ENCODE measurements at regions not wholly inside any gene's neighbourhood (a gene's known extent, or its start where the extent isn't known, plus 50 kb on each side); places are given as distances from the start of the nearest gene placed in this dataset.

DNA sequence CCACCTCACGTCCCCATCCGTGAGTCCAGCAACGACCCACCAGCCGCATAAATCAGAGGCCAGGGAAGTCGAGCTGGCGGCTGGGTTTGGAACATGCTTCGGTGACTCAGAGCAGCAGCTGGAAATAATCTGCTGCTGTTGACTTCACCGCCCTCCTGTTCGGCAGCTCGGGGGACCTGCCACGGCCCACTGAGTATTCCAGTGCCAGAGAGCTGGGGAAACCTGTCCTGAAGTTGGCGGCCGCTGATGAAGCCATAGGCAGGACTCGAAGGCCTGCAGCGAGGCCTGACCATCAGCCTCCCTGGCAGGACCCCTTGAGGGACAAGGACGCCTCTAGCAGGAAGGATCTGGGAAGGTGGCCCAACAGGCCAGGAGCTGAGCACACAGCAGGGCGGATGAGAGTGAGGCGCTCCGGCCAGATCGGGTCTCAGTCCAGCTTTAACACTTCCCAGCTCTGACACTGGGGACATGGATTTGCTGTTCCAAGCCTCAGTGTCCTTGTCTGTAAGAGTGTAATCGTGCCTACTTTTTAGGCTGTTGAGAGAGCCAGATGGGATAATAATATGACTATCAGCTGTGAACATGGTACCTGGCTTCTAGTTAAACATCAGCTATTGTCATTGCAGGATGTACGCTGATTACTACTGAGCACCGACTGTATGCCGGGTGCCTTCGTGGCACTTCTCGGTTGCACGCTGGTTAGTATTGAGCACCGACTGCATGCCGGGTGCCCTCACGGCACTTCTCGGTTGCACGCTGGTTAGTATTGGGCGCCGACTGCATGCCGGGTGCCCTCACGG is 50.4 kb upstream of the CIBAR2 start:
- peak; percentile 79 for DNase-seq (ENCODE audit: low read depth)

DNA sequence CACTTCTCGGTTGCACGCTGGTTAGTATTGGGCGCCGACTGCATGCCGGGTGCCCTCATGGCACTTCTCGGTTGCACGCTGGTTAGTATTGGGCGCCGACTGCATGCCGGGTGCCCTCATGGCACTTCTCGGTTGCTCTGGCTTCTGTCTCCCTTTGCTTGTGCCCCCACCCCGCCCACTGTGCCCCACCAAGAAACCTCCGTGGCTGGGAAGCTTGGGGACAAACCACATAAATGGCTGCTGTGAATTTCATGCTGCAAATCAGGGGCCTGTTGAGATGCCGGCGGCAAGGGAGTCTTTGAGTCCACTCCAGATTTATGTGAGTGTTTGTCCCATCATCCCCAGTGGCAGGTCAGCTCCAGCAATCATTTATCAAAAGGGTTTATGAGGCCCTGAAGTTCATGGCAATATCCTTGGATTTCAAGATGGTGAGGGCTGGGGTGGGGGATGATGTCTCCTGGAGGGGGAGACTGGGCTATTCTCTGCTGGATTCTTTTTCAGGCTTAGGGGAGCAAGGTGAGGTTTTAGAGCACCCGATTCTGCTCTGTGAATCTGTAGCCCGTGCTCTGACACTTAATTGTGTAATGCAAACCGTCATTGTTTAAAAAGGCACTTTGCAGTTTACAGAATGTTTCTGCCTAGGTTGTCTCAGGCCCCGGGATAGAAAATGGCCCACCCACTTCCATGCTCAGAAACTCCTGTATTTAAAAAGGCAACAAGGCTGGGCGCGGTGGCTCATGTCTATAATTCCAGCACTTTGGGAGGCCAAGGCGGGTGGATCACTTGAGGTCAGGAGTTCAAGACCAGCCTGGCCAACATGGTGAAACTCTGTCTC is 51.2 kb upstream of the CIBAR2 start:
- DNase-seq (ENCODE audit: low read depth), result no peak

DNA sequence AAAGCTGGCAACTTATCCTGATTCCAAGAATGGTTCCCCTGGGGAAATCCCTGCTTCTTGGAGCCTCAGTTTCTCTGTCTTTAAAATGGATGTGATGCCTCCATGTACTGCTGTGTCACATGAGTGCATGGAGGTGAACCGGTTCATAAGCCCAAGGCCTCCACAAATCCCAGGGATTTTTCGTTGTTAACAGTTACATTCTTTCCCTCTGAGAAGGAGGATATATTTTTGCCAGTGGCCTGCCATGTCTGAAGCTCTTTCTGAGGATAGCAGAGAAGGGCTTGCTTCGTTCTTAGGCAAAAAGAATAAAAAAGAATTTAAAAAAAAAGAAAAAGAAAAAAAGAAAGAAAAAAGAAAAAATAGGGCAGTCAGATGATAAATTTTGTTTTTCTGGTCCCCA is 52.2 kb upstream of the CIBAR2 start:
- no peak for DNase-seq (ENCODE audit: low read depth)

DNA sequence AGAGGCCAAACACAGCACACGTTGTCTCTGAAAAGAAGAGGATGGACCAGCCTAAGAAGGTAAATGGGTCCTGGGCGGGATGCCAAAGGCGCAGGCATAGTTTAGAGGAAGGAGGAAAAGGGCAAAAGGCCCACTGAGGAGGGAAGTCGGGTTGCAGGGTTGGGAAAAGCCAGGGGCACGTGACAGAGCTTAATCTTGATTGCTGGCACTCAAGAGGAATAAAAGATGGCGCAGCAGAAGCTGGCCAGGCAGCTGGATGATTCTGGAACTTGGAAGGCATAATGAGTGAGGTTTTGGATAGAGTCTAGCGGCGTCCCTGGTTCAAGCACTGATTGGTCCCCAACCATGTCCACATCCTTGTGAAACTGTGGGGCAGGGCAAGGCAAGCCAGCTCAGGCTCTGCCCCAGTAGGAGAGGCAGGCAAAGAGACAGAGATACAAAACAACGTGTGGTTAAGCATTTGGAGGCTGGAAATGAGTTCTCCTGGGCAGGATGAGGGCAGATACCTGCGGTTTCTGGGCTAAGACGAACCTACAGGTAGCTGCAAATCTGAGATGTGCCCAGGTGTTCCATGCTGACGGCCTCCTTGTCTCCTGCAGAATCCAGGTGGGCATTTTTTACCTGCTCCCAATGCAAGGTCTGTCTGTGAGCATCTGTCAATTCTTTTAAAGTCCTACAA is 52.7 kb upstream of the CIBAR2 start:
- no peak for DNase-seq (ENCODE audit: low read depth)

DNA sequence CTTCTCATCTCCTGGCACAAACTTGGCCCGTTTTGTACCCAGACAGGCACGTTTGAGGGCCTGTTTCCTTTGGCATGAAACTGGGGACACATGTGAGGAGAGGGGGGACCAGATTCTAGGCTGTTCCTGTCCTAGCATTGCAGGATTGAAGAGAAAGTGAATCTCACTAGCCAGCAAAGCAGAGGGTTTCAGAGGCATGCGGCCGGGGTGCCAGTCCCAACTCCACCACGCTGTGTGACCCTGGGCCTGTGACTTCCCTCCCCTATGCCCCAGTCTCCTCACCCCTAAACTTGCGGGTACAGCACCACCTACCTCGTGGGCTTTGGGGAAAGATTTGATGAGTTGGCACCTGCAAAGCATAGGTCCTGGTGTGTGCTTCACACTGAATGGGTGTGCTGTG is 53.5 kb upstream of the CIBAR2 start:
- DNase-seq (ENCODE audit: low read depth), result no peak

DNA sequence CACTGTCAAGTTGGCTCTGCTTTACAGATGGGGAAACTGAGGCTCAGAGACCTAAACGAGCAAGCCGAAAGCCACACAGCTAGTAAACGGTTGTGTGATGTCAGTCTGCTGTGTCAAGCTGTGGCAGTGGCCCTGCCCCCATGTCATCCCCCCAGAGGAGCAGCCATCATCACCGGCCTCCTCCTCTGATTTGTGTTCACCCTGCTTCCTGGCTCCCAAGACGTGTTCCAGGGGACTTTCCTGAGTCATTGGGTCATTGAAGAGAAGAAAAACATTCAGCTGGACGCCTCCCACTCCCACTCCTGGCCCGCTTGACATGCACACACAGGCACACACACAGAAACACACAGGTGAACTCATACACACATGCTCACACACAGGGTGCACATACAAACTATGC is 54.0 kb upstream of the CIBAR2 start:
- no peak for DNase-seq (ENCODE audit: low read depth)

DNA sequence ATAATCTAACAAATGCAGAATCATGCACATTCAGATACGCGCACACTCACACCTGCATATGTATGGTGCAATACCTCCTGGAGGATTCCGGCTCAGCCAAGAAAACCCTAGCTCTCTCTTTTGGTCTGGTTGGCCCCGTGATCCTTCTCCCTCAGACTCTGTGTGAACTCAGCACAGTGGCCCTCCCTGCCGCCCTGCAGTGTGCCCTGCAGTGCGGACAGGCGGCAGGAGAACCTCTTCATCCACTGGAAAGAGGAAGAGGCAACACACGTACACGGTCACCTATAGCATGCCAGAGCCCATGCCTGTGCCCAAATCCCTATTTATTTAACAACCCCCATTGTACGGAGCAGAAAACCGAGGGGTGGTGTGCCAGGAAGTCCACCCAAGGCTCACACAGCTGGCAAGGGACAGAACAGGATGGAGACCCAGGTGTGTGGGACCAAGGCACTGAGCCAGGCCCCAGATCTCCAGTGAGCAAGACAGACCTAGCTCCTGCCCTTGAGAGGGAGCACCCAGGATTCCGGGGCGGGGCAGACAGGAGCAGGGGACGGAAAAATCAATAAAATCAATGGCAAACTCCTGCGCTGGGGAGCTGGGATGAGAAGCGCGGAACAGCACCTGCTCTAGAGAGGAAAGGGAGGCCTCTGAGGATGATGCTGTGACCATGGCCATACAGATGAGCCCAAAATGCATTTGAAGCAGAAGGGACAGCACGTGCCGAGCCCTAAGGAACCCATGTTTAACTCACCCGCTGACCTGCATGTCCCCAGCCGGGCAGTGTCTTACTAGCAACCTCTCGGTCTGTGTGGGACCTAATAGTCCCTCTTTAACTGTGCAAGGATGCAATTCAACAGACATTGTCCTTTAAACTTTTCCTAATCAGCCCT is 54.7 kb upstream of the CIBAR2 start:
- no peak for DNase-seq (ENCODE audit: low read depth)

DNA sequence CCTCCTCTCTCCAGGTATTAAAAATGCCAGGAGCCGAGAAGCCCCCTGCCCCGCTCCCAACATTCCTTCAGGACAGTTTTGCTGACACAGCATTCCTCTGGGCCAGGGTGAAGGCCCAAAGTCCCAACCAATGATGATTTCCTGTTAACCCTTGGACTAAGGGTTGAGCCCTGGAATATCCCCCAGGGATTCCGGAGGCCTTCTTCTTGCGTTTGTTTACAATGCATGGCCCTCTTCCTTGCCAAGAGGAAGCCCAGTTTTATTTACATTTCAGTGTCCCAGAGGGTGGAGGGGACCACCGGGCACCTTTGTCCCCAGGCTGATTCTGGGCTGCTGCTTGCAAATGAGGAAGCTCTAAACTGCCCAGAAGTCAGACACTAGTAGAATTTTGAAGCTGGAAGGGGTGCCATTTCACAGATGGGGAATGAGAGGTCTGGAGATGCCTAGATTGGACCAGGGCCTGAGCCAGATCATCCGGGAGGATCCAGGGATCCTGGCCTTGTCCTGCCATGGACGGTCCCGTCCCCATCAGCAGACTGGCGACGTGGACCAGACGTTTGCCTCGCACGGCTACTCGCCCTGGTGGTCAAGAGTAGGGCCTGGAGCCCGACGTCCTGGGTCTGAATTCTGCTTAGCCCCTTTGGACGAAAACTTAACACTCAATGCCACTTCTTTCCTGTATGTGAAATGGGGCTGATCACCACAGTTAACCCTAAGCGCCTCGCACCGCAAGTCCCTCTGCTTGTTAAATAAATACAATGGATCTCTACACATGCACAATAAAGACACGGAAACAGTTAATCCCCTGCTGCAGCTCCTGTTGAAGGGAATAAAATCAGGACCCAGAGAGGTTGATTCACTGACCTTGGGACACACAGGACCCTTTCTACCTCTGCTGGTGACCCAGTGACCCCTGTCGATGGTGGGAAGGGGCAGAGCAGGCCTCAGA is 55.6 kb upstream of the CIBAR2 start:
- no peak for DNase-seq (ENCODE audit: low read depth)

DNA sequence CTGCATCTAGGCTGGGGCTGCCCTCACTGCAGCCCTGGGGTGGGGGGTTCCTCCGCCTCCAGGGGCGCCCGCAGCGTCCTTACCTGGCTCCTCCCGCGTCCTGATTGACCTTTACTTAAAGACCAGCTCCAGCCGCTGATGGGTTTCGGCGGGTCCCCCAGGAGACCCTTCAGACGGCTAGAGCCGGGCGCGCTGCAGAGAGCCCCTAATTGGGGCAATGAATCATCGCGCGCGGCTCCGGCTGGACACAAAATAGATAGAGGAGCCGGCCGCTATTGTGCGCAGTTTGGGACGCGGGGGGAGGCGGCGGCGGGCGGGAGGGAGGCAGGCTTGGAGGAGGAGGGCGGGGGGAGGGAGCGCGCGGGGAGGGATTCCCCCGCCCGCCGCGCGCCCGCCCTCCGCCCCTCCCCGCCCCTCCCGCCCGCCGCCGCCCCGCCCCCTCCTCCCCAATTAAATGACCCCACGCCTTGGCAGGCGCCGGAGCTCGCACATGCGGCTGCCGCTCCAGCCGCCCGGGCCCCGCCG is 56.5 kb upstream of the CIBAR2 start:
- DNase-seq (ENCODE audit: low read depth), result peak; percentile 26

DNA sequence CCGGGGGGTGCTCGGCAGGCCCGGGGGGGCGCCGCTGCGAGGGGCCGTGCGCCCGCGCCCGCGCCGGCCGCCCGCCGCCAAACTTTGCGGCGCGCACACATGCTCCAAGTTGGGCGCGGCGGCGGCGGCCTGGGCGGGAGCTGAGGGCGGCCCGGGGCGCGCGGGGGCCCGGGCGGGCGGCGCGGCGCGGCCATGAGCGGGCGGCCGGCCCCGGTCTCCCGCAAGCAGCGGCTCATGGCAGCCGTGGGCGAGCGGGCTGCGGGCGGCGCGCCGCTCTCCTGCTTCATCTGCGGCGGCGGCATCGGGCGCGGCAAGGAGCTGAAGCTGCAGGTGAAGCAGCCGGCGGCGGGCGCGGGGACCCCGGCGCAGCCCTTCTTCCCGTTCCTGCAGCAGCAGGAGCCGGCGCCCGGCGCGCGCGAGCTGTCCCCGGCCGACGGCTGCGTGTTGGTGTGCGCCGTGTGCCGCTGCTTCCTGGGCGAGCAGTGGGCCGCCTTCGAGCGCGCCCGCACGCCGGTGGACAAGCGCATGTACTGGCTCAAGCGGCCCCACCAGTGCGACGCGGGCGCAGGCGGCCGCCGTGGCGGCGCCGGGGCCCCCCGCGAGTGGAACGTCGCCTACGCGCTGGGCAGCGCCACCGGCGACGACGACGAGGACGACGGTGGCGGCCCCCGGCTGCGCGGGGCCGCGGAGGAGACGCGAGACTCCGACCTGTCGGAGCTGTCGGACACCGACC is 57.2 kb upstream of the CIBAR2 start:
- DNase-seq (ENCODE audit: low read depth), result no peak

DNA sequence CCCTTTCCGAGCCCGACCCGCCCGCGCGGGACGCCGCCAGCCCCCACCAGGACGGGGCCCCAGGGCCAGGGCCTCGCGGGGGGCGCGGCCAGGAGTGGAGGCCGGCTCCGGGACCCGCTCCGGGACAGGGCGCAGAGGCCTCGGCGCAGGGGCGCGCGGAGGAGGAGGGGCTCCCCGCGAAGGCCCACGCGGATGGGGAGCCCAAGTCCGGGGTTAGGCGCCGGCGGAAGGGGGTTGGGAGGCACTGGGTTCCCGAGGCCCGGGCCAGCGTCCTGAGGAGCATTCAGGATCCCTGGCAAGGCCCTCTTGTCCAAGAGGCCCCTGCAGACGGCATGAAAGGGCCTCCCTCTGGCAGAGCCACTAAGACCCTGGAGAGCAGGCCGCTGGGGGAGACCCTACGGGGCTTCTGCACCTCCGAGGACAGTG is 57.8 kb upstream of the CIBAR2 start:
- DNase-seq (ENCODE audit: low read depth), result no peak

DNA sequence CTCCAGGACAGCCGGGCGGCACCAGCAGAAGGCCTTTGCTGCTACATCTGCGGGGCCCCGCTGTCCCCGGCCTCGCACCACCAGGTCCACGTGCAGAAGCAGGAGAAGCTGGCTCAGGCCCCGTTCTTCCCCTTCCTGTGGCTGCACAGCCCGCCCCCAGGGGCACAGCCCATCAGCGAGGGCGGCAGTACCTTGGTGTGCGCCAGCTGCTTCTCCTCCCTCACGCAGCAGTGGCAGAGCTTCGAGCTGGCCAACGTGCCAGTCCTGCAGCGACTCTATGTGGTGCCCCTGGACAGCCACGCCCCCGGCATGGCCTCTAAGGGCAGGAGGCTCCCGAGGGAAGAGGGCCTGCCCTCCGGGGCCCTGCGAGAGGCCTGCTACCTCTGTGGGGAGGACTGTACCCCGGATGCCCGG is 58.3 kb upstream of the CIBAR2 start:
- DNase-seq (ENCODE audit: low read depth), result no peak

DNA sequence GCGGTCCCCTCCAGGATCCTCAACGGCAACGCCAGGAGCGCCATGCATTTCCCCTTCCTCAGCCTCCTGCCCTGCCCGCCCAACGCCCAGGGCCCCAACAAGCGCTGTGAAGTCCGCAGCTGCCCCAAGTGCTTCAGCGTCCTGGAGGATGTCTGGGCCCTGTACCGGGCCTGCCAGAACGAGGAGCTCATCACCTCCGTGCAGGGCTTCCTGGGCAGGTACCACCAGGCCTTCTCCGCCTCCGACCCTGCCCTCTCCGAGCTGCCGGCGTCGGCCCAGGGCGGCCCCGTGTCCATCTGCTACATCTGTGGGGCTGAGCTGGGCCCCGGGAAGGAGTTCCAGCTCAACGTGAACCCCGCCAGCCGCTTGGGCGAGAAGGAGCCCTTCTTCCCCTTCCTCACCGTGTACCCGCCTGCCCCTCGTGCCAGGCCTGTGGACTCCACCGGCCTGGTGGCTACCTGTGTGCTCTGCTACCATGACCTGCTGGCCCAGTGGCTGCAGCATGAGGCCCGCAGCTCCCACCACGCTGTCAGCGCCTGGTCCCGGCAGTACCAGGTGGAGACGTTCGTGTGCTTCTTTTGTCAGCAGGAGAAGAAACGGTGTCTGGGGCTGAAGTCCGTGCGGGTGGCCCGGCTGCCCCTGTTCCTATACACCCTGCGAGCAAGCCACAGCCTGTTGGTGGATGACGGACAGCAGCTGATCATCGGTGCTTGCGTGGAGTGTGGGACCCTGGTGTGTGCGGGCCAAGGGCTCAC is 58.9 kb upstream of the CIBAR2 start:
- no peak for DNase-seq (ENCODE audit: low read depth)

DNA sequence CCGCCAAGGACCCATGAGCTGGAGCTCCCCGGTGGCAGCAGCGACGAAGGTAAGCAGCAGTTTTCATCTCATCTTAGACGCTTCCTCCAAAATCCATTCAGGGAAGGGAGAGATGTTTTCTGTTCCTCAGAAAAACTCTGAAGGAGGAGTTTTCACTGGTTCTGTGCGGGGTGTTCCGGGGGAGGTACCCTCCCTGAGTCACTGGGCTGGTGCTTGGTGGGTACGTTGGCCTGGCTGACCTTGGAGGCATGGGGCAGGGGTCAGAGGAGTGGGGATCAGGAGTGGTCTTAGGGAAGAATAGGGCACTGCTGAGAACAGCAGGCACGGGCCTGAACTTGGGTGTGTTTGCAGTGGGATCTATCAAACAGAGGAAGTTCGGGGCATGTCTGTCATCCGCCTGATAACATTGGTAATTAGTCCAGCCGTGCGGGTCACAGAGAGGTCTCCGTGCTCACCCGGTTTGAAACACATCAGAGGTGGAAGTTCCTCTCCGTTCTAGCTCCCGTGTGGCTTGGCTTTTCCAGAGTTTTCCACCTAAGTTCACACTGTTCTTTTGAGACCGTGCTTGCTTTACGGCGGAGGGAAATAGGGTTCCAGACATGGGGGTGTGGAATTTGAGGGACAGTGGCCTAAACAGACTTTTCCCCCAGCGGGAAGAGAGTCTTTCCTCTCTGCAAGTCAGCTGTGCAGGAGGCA is 59.6 kb upstream of the CIBAR2 start:
- DNase-seq (ENCODE audit: low read depth), result no peak

DNA sequence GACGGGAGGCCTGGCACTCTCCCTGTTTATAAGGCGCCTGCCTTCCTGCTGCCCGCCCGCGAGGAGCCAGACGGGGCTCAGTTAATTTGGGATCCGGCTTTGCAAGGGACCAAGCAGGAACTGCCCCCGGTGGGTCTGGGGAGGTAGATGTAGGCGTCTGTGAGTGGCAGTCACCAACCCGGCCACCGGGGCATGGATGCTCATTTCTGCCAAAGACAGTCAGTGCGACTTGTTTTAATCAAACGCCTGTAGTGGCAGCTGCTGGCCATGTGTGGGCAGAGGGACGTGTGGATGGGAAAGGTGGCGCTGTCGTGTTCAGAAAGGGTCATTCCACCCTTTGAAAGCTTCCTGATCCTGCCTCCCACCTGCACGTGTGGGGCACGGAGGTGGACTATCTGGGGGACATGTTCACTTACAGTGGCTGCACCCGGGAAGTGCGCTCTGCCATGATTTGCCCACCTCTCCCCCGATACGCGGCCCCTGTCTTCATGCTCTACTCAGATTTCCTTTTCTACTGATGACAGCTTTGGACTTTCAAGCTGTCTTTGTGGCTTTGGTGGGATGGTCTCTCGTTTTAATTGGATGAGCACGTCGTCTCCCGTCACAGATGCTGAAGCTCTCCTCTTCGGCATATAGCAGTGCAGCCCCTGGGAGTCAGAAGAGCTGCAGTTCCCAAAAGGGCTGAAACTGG is 60.3 kb upstream of the CIBAR2 start:
- peak; percentile 52 for DNase-seq (ENCODE audit: low read depth)

DNA sequence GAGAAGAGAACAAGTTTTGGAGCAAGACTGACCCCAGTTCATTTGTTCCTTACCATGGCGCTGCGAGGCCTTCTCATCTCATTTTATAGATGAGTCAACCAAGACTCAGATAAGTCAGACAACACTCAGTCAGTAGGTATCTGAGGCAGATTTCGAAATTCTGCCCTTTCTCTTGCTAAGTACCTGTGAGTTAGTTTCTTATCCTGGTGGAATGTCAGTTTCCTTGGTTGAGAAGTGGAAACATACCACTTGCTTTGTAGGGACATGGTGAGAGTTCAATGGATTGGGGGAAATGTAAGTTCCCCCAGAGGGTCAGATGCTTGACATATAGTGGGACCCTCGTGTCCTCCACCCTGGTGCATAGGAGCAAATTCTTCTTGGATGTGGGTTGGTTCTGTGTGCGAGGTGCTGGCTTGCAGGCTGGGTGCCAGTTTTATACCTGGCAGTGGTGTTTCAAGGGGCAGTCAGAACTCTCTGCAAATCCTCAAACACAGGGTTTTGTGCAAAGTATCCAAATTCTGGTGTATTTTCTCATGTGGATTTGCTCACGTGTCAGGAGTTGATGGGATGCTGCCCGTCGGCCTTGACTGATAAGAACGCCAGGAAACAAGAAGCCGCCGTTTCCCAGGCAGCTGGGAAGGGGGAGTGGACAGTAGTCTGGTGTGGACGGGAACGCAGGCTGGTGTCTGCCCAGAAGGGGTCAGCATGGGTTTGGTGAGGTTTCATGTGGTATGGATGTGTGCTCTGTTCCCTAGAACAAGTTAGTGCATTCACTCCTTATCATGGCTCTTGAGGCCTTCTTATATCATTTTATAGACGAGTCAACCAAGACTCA is 61.1 kb upstream of the CIBAR2 start:
- peak; percentile 73 for DNase-seq (ENCODE audit: low read depth)
